ENCODE measurements at regions not wholly inside any gene's neighbourhood (a gene's known extent, or its start where the extent isn't known, plus 50 kb on each side); places are given as distances from the start of the nearest gene placed in this dataset.

DNA sequence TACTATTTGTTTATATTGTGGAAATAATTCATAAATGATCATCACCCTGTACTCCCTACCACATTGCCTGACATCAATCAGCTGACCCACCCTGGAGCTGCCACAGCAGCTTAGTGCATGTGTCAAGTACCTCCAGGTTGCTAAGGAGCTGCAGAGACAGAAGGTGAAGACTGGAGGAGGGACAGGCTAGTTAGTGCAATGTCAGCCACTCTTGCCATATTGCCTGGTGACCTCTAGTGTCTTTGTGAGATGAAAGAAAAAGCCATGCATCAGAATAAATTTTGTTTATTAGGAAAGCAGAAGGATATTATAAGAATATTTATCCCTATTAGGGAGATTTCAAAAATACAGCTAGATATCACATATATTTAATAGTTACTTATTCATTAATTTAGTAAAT lies 243.9 kb upstream of the FAT4 start:
- no peak for TF ChIP-seq ARNTL (CRISPR knock-in tag; IDR thresholded peaks at IDR 0.05; ENCODE audit: borderline replicate concordance, low read depth)
- TF ChIP-seq CREB5 (CRISPR knock-in tag; IDR thresholded peaks at IDR 0.05; ENCODE audit: low read depth): no peak
- TF ChIP-seq ESRRG (CRISPR knock-in tag; IDR thresholded peaks at IDR 0.05): no peak
- TF ChIP-seq ZFP3 (CRISPR knock-in tag; IDR thresholded peaks at IDR 0.05): no peak
- TF ChIP-seq, protein P1, sequence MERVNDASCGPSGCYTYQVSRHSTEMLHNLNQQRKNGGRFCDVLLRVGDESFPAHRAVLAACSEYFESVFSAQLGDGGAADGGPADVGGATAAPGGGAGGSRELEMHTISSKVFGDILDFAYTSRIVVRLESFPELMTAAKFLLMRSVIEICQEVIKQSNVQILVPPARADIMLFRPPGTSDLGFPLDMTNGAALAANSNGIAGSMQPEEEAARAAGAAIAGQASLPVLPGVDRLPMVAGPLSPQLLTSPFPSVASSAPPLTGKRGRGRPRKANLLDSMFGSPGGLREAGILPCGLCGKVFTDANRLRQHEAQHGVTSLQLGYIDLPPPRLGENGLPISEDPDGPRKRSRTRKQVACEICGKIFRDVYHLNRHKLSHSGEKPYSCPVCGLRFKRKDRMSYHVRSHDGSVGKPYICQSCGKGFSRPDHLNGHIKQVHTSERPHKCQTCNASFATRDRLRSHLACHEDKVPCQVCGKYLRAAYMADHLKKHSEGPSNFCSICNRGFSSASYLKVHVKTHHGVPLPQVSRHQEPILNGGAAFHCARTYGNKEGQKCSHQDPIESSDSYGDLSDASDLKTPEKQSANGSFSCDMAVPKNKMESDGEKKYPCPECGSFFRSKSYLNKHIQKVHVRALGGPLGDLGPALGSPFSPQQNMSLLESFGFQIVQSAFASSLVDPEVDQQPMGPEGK (CRISPR knock-in tag; IDR thresholded peaks at IDR 0.05; ENCODE audit: borderline replicate concordance): no peak
- TF ChIP-seq ZFP30 (CRISPR knock-in tag; IDR thresholded peaks at IDR 0.05): no peak
